Neural cell (in vitro differentiated cells): ENCODE measurements at regions not wholly inside any gene's neighbourhood (a gene's known extent, or its start where the extent isn't known, plus 50 kb on each side); places are given as distances from the start of the nearest gene placed in this dataset.

ENCODE experiments used
- H2AFZ ChIP-seq: fragments of 200-600, 300-800 bp; sonication (generic), shearing (Covaris generic); 2 replicates; pipeline ENCODE4 v1.6.0; 2014; ENCODE audit warnings: low read depth, mild to moderate bottlenecking, antibody characterized with exemption, low read length, moderate library complexity
- H3F3A ChIP-seq: fragments of 200-600 bp; shearing (Covaris generic); 2 replicates; pipeline ENCODE4 v1.6.1; 2016; ENCODE audit warnings: mild to moderate bottlenecking, moderate library complexity, mixed read lengths, antibody characterized with exemption, low read length; ENCODE audit not compliant: insufficient read depth, poor library complexity, severe bottlenecking
- H3K27ac ChIP-seq: fragments of 200-600, 300-800 bp; sonication (generic), shearing (Covaris generic); 2 replicates; pipeline ENCODE4 v1.5.1; 2014; ENCODE audit warnings: mild to moderate bottlenecking, low read length, moderate library complexity
- H3K27me3 ChIP-seq: fragments of 300-800, 200-600 bp; sonication (generic), shearing (Covaris generic); 2 replicates; pipeline ENCODE4 v1.6.0; 2014; ENCODE audit warnings: mild to moderate bottlenecking, low read depth, low read length, moderate library complexity; ENCODE audit not compliant: insufficient read depth
- H3K36me3 ChIP-seq: fragments of 300-800, 200-600 bp; sonication (generic), shearing (Covaris generic); 2 replicates; pipeline ENCODE4 v1.5.1; 2014; ENCODE audit warnings: mild to moderate bottlenecking, antibody characterized with exemption, low read length, moderate library complexity; ENCODE audit not compliant: insufficient read depth
- H3K4me2 ChIP-seq: fragments of 300-800, 200-600 bp; sonication (generic), shearing (Covaris generic); 2 replicates; pipeline ENCODE4 v1.6.0; 2014; ENCODE audit warnings: mild to moderate bottlenecking, low read length
- H3K4me3 ChIP-seq: fragments of 300-800, 200-600 bp; sonication (generic), shearing (Covaris generic); 2 replicates; pipeline ENCODE4 v1.5.1; 2014; ENCODE audit warnings: mild to moderate bottlenecking, low read length, moderate library complexity
- H3K79me2 ChIP-seq: fragments of 200-600 bp; shearing (Covaris generic); replicated peaks from 2 replicates; pipeline ENCODE4 v1.6.0; 2014; ENCODE audit warnings: mild to moderate bottlenecking, low read length, moderate library complexity; ENCODE audit not compliant: insufficient read depth
- H3K9ac ChIP-seq: fragments of 300-800, 200-600 bp; sonication (generic), shearing (Covaris generic); 2 replicates; pipeline ENCODE4 v1.6.1; 2016; ENCODE audit warnings: mild to moderate bottlenecking, low read length, mixed read lengths
- H3K9me2 ChIP-seq: fragments of 200-600 bp; shearing (Covaris generic); 2 replicates; pipeline ENCODE4 v1.6.1; 2016; ENCODE audit warnings: mild to moderate bottlenecking, low read length, mixed read lengths; ENCODE audit not compliant: insufficient read depth
- H3K9me3 ChIP-seq: fragments of 200-600, 300-800 bp; sonication (generic), shearing (Covaris generic); 2 replicates; pipeline ENCODE4 v1.6.1; 2016; ENCODE audit warnings: mild to moderate bottlenecking, mixed run types, low read length, moderate library complexity, mixed read lengths
- H4K20me1 ChIP-seq: fragments of 200-600 bp; shearing (Covaris generic); 2 replicates; pipeline ENCODE4 v1.6.1; 2016; ENCODE audit warnings: mild to moderate bottlenecking, mixed run types; ENCODE audit not compliant: insufficient read depth
- EP300 ChIP-seq: fragments of 450-650 bp; conservative IDR thresholded peaks from 2 replicates; pipeline ENCODE4 v1.6.1; 2014; ENCODE audit warnings: antibody characterized with exemption, mild to moderate bottlenecking, moderate library complexity; ENCODE audit not compliant: poor library complexity, severe bottlenecking
- EZH2 ChIP-seq: fragments of 200-600, 300-800 bp; shearing (Covaris generic), sonication (generic); IDR thresholded peaks from 2 replicates; pipeline ENCODE4 v1.6.1; 2014; ENCODE audit warnings: antibody characterized with exemption, low read length, borderline replicate concordance, mild to moderate bottlenecking; ENCODE audit not compliant: insufficient read depth, poor library complexity, severe bottlenecking
- MXI1 ChIP-seq: fragments of 450-650 bp; conservative IDR thresholded peaks from 2 replicates; pipeline ENCODE4 v1.6.1; 2014; ENCODE audit warnings: antibody characterized with exemption, mild to moderate bottlenecking; ENCODE audit not compliant: poor library complexity, severe bottlenecking
- POLR2AphosphoS5 ChIP-seq: IDR thresholded peaks from 2 replicates; pipeline ENCODE4 v1.6.1; 2012
- RAD21 ChIP-seq: fragments of 450-650 bp; conservative IDR thresholded peaks from 2 replicates; pipeline ENCODE4 v1.6.1; 2014; ENCODE audit warnings: antibody characterized with exemption, mild to moderate bottlenecking, moderate library complexity
- SMC3 ChIP-seq: fragments of 450-650 bp; conservative IDR thresholded peaks from 2 replicates; pipeline ENCODE4 v1.6.1; 2014; ENCODE audit warnings: antibody characterized with exemption, mild to moderate bottlenecking, moderate library complexity; ENCODE audit not compliant: poor library complexity
- TAF1 ChIP-seq: IDR thresholded peaks from 2 replicates; pipeline ENCODE4 v1.6.1; 2012; ENCODE audit warnings: low read depth
- TF ChIP-seq, protein P1 (sequence below): fragments of 450-650 bp; IDR thresholded peaks from 2 replicates; pipeline ENCODE4 v1.5.1; 2014; ENCODE audit warnings: antibody characterized with exemption, mild to moderate bottlenecking, moderate library complexity; ENCODE audit not compliant: poor library complexity, severe bottlenecking
- TF ChIP-seq, protein P2 (sequence below): IDR thresholded peaks from 2 replicates; pipeline ENCODE4 v1.6.1; 2012; ENCODE audit warnings: borderline replicate concordance

DNA sequence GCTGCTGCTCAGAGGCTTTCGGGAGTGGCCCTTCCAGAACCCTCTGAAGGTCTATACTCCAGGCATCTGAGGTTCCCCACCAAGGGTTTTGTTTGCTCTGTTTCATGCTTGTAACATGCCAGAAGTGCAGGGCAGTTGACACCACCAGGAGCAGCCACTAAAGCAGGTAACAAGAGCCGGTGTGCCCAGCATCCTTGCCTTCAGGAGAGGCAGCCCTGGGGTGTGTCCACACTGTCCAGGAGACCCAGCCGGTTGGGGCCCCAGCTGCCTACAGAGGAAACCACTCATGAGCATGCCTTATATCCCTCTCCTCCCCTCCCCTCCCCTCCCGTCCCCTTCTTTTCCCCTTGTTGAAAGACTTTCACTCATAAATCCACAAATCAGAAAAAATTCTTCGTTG, 93.1 kb downstream of the CD8B2 start:
- Histone ChIP-seq H3K27ac (no peak overlapping the region), H3K9me3 (no peaks in the 10 kb centered on the region), H4K20me1 (no peaks in the 10 kb centered on the region), H3K79me2 (no peaks in the 10 kb centered on the region), H3K36me3 (no peaks in the 10 kb centered on the region), H3K4me3 (no peak overlapping the region), H3K4me2 (no peak overlapping the region), H3K9ac (no peak overlapping the region), H3K9me2 (no peaks in the 10 kb centered on the region), H2AFZ (no peak overlapping the region), H3K27me3 (peaks cover 8% of the 10 kb centered on the region), H3F3A (no peaks in the 10 kb centered on the region)
- TF ChIP-seq, protein P1, sequence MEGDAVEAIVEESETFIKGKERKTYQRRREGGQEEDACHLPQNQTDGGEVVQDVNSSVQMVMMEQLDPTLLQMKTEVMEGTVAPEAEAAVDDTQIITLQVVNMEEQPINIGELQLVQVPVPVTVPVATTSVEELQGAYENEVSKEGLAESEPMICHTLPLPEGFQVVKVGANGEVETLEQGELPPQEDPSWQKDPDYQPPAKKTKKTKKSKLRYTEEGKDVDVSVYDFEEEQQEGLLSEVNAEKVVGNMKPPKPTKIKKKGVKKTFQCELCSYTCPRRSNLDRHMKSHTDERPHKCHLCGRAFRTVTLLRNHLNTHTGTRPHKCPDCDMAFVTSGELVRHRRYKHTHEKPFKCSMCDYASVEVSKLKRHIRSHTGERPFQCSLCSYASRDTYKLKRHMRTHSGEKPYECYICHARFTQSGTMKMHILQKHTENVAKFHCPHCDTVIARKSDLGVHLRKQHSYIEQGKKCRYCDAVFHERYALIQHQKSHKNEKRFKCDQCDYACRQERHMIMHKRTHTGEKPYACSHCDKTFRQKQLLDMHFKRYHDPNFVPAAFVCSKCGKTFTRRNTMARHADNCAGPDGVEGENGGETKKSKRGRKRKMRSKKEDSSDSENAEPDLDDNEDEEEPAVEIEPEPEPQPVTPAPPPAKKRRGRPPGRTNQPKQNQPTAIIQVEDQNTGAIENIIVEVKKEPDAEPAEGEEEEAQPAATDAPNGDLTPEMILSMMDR: no peak
- no peak for TF ChIP-seq MXI1
- TF ChIP-seq EZH2: no peak
- no peak for TF ChIP-seq TAF1
- TF ChIP-seq, protein P2, sequence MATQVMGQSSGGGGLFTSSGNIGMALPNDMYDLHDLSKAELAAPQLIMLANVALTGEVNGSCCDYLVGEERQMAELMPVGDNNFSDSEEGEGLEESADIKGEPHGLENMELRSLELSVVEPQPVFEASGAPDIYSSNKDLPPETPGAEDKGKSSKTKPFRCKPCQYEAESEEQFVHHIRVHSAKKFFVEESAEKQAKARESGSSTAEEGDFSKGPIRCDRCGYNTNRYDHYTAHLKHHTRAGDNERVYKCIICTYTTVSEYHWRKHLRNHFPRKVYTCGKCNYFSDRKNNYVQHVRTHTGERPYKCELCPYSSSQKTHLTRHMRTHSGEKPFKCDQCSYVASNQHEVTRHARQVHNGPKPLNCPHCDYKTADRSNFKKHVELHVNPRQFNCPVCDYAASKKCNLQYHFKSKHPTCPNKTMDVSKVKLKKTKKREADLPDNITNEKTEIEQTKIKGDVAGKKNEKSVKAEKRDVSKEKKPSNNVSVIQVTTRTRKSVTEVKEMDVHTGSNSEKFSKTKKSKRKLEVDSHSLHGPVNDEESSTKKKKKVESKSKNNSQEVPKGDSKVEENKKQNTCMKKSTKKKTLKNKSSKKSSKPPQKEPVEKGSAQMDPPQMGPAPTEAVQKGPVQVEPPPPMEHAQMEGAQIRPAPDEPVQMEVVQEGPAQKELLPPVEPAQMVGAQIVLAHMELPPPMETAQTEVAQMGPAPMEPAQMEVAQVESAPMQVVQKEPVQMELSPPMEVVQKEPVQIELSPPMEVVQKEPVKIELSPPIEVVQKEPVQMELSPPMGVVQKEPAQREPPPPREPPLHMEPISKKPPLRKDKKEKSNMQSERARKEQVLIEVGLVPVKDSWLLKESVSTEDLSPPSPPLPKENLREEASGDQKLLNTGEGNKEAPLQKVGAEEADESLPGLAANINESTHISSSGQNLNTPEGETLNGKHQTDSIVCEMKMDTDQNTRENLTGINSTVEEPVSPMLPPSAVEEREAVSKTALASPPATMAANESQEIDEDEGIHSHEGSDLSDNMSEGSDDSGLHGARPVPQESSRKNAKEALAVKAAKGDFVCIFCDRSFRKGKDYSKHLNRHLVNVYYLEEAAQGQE: no peak
- no peak for TF ChIP-seq SMC3
- TF ChIP-seq RAD21: no peak
- TF ChIP-seq POLR2AphosphoS5: no peak
- TF ChIP-seq EP300: no peak

DNA sequence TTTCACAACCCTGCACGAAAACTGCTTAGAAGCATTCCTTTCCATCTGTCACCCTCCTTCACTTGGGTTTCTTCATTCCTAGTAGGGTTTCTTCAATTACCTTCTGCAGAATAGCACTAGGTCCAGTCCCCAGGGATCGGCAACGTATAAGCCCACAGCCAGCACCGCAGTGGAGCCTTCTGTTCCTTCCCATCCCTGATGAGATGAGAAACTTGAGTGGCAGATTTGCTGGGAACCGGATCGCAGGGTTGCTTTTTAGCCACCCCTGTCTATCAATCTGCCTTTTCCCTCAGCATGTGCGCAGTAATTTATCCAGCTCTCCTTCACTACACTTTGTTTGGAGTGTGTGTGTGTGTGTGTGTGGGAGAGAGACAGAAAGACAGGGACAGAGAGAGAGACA, 94.2 kb downstream of the CD8B2 start:
- H3K36me3 ChIP-seq: no peaks in the 10 kb centered on the region
- no peaks in the 10 kb centered on the region for H3K79me2 ChIP-seq
- no peaks in the 10 kb centered on the region for H3F3A ChIP-seq
- TF ChIP-seq EZH2: no peak
- no peak for TF ChIP-seq POLR2AphosphoS5
- no peak for TF ChIP-seq SMC3
- TF ChIP-seq RAD21: no peak
- no peak for TF ChIP-seq MXI1
- TF ChIP-seq TAF1: no peak
- no peak for TF ChIP-seq EP300
- TF ChIP-seq, protein P2: no peak
- TF ChIP-seq, protein P1: no peak
- no peak overlapping the region for H3K4me2 ChIP-seq
- H4K20me1 ChIP-seq: no peaks in the 10 kb centered on the region
- peaks cover 8% of the 10 kb centered on the region for H3K27me3 ChIP-seq
- no peaks in the 10 kb centered on the region for H3K9me2 ChIP-seq
- H2AFZ ChIP-seq: no peak overlapping the region
- no peak overlapping the region for H3K4me3 ChIP-seq
- no peak overlapping the region for H3K9ac ChIP-seq
- H3K27ac ChIP-seq: no peak overlapping the region
- H3K9me3 ChIP-seq: no peaks in the 10 kb centered on the region
